GM21737 (cell line): ENCODE measurements at regions not wholly inside any gene's neighbourhood (a gene's known extent, or its start where the extent isn't known, plus 50 kb on each side); places are given as distances from the start of the nearest gene placed in this dataset.
A peak's percentile ranks its signal among the peaks of the same experiment; 100 is the strongest.

Source experiments
- ATAC-seq: cut with Tn5 transposase; IDR thresholded peaks from one replicate; pipeline ENCODE4 v1.9.1; 2021; ENCODE audit warnings: mild to moderate bottlenecking, moderate library complexity; ENCODE audit not compliant: unreplicated experiment

- no peak for ATAC-seq
Measured at GRCh38 chr1:68378296-68379084, 71.3 kb downstream of the RPE65 start.

GRCh38 chr1:68377098-68377497 is 72.7 kb downstream of the RPE65 start:
- no peak for ATAC-seq

- no peak for ATAC-seq
Measured at GRCh38 chr1:68376441-68376840, 73.3 kb downstream of the RPE65 start.

GRCh38 chr1:68375919-68376318 is 73.8 kb downstream of the RPE65 start:
- ATAC-seq, result no peak

GRCh38 chr1:68373173-68373572 is 76.6 kb downstream of the RPE65 start:
- ATAC-seq, result no peak

- no peak for ATAC-seq
Measured at GRCh38 chr1:68372487-68372886, 77.3 kb downstream of the RPE65 start.

- no peak for ATAC-seq
Measured at GRCh38 chr1:68370101-68370915, 79.4 kb downstream of the RPE65 start.

- no peak for ATAC-seq
Measured at GRCh38 chr1:68366572-68366971, 83.2 kb downstream of the RPE65 start.

GRCh38 chr1:68365709-68366382 is 83.9 kb downstream of the RPE65 start:
- ATAC-seq, result no peak

- ATAC-seq, result no peak
Measured at GRCh38 chr1:68363339-68363738, 86.4 kb downstream of the RPE65 start.

GRCh38 chr1:68361346-68361910 is 88.3 kb downstream of the RPE65 start:
- no peak for ATAC-seq

- ATAC-seq, result no peak
Measured at GRCh38 chr1:68359045-68359444, 90.7 kb downstream of the RPE65 start.

- ATAC-seq, result no peak
Measured at GRCh38 chr1:68358439-68358838, 91.3 kb downstream of the RPE65 start.

- ATAC-seq, result no peak
Measured at GRCh38 chr1:68355614-68356013, 94.1 kb downstream of the RPE65 start.

GRCh38 chr1:68352202-68352601 is 97.6 kb downstream of the RPE65 start:
- ATAC-seq, result no peak

GRCh38 chr1:68347415-68347814 is 102.3 kb downstream of the RPE65 start:
- ATAC-seq, result peak; percentile 98

GRCh38 chr1:68346188-68346808 is 103.5 kb downstream of the RPE65 start:
- no peak for ATAC-seq

GRCh38 chr1:68344208-68344607 is 105.5 kb downstream of the RPE65 start:
- no peak for ATAC-seq

GRCh38 chr1:68340951-68341350 is 108.6 kb upstream of the WLS start:
- ATAC-seq, result no peak

GRCh38 chr1:68339505-68339904 is 107.2 kb upstream of the WLS start:
- ATAC-seq, result no peak

GRCh38 chr1:68338081-68338480 is 105.8 kb upstream of the WLS start:
- ATAC-seq, result no peak
